ENCODE measurements at regions not wholly inside any gene's neighbourhood (a gene's known extent, or its start where the extent isn't known, plus 50 kb on each side); places are given as distances from the start of the nearest gene placed in this dataset.

DNA sequence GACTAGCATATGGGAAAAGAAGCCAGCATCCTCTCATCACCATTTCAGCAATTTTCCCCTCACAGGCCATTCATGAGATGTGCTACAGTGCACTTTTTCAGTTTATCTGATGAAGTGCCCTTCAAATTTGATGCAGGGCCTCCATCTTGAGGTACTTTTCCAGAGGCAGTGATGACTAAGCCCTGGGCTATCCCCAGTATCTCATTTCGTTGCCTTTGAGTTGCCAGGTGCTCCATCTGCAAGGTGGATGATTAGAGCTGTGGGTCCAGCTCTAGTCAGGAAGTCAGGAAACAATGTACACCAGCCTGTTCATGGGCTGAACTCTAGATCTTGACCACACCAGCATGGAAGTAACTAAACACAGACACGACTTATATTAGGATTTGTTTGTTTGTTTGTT lies 425.2 kb downstream of the METTL4 start:
- Mint-ChIP-seq H3K4me3 (ENCODE audit: unreplicated experiment) (no peak overlapping the region), H3K4me1 (ENCODE audit: low read depth, unreplicated experiment) (no peaks in the 10 kb centered on the region), H3K9me3 (ENCODE audit: unreplicated experiment) (no peaks in the 10 kb centered on the region), H3K27me3 (ENCODE audit: insufficient read depth, unreplicated experiment) (no peaks in the 10 kb centered on the region), H3K36me3 (ENCODE audit: insufficient read depth, unreplicated experiment) (no peaks in the 10 kb centered on the region), H3K27ac (ENCODE audit: unreplicated experiment) (no peak overlapping the region)
- H3K36me3 ChIP-seq (ENCODE audit: control insufficient read depth, insufficient read depth, low read length) = no peaks in the 10 kb centered on the region
- H3K27me3 ChIP-seq (replicated peaks; ENCODE audit: control insufficient read depth, insufficient read depth, low read length) = no peaks in the 10 kb centered on the region
- intact Hi-C loops (cut with micrococcal nuclease; ENCODE audit: unreplicated experiment) = no loop called here
- ChIA-PET POLR2A (no interaction called here), CTCF (no interaction called here)
- no peak for DNase-seq
- TF ChIP-seq, protein P1, sequence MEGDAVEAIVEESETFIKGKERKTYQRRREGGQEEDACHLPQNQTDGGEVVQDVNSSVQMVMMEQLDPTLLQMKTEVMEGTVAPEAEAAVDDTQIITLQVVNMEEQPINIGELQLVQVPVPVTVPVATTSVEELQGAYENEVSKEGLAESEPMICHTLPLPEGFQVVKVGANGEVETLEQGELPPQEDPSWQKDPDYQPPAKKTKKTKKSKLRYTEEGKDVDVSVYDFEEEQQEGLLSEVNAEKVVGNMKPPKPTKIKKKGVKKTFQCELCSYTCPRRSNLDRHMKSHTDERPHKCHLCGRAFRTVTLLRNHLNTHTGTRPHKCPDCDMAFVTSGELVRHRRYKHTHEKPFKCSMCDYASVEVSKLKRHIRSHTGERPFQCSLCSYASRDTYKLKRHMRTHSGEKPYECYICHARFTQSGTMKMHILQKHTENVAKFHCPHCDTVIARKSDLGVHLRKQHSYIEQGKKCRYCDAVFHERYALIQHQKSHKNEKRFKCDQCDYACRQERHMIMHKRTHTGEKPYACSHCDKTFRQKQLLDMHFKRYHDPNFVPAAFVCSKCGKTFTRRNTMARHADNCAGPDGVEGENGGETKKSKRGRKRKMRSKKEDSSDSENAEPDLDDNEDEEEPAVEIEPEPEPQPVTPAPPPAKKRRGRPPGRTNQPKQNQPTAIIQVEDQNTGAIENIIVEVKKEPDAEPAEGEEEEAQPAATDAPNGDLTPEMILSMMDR (IDR thresholded peaks at IDR 0.05; ENCODE audit: insufficient read depth in 1 of 2, low read depth in 1 of 2, low read length in 1 of 2, severe bottlenecking in 1 of 2, unreplicated experiment in 1 of 2) = no peak
- H3K4me3 ChIP-seq (ENCODE audit: low read depth, low read length) = no peak overlapping the region
- BruUV-seq (replicated peaks) = no TSS peak
- no peaks in the 10 kb centered on the region for H3K4me1 ChIP-seq
- H3K9me3 ChIP-seq = no peaks in the 10 kb centered on the region

GRCh38 chr18:2146754-2147153 lies 424.6 kb downstream of the METTL4 start:
- Histone ChIP-seq H3K36me3 (ENCODE audit: control insufficient read depth, insufficient read depth, low read length) (no peaks in the 10 kb centered on the region), H3K4me3 (ENCODE audit: low read depth, low read length) (no peak overlapping the region), H3K27me3 (replicated peaks; ENCODE audit: control insufficient read depth, insufficient read depth, low read length) (no peaks in the 10 kb centered on the region), H3K4me1 (no peaks in the 10 kb centered on the region), H3K9me3 (no peaks in the 10 kb centered on the region)
- intact Hi-C loops (cut with micrococcal nuclease; ENCODE audit: unreplicated experiment) = no loop called here
- Mint-ChIP-seq H3K27ac (ENCODE audit: unreplicated experiment) (no peak overlapping the region), H3K27me3 (ENCODE audit: insufficient read depth, unreplicated experiment) (no peaks in the 10 kb centered on the region), H3K9me3 (ENCODE audit: unreplicated experiment) (no peaks in the 10 kb centered on the region), H3K36me3 (ENCODE audit: insufficient read depth, unreplicated experiment) (no peaks in the 10 kb centered on the region), H3K4me3 (ENCODE audit: unreplicated experiment) (no peak overlapping the region), H3K4me1 (ENCODE audit: low read depth, unreplicated experiment) (no peaks in the 10 kb centered on the region)
- CTCF ChIA-PET = no interaction called here
- no peak for DNase-seq
- BruUV-seq (replicated peaks) = no TSS peak
- TF ChIP-seq, protein P1 (IDR thresholded peaks at IDR 0.05; ENCODE audit: insufficient read depth in 1 of 2, low read depth in 1 of 2, low read length in 1 of 2, severe bottlenecking in 1 of 2, unreplicated experiment in 1 of 2) = no peak
- POLR2A ChIA-PET = no interaction called here

DNA sequence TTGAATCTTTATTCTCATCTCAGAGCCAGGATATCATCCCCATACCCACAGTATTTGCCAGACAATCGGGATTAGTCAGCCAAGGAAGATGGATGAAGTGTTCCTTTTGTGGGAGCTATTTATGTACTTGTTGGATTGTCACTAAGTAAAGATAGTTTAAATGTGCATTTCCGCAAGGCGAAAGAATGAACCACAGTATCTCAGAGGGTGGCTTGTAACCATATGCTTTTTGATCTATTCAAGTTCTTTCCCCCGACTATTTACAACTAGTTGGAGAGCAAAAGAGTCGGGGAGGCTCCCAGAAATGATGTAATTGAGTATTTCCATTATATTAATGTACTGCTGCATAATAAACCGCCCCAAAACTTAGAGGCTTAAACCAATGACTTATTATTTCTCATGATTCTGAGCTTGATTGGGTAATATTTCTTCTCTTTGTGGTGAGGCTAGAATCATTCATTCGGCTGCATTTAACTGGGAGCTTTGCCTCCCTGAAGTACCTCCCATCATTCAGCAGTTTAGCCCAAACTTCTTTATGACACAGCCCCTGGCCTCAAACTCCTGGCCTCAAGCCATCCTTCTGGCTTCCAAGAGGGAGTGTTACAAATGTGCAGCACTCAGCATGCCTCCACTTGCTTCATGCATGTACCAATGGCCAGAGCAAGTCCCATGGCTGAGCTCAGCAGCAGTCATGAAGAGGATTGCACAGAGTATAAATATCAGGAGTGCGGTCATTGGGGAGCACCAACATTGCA lies 423.7 kb downstream of the METTL4 start:
- no peaks in the 10 kb centered on the region for H3K9me3 ChIP-seq
- Mint-ChIP-seq H3K27me3 (ENCODE audit: insufficient read depth, unreplicated experiment) (no peaks in the 10 kb centered on the region), H3K4me3 (ENCODE audit: unreplicated experiment) (no peak overlapping the region), H3K9me3 (ENCODE audit: unreplicated experiment) (no peaks in the 10 kb centered on the region), H3K36me3 (ENCODE audit: insufficient read depth, unreplicated experiment) (no peaks in the 10 kb centered on the region), H3K27ac (ENCODE audit: unreplicated experiment) (no peak overlapping the region), H3K4me1 (ENCODE audit: low read depth, unreplicated experiment) (no peaks in the 10 kb centered on the region)
- intact Hi-C loops (cut with micrococcal nuclease; ENCODE audit: unreplicated experiment) = no loop called here
- no peaks in the 10 kb centered on the region for H3K4me1 ChIP-seq
- BruUV-seq (replicated peaks) = no TSS peak
- ChIA-PET CTCF (no interaction called here), POLR2A (no interaction called here)
- no peak for DNase-seq
- no peak overlapping the region for H3K4me3 ChIP-seq (ENCODE audit: low read depth, low read length)
- no peaks in the 10 kb centered on the region for H3K27me3 ChIP-seq (replicated peaks; ENCODE audit: control insufficient read depth, insufficient read depth, low read length)
- H3K36me3 ChIP-seq (ENCODE audit: control insufficient read depth, insufficient read depth, low read length) = no peaks in the 10 kb centered on the region
- TF ChIP-seq, protein P1 (IDR thresholded peaks at IDR 0.05; ENCODE audit: insufficient read depth in 1 of 2, low read depth in 1 of 2, low read length in 1 of 2, severe bottlenecking in 1 of 2, unreplicated experiment in 1 of 2) = no peak

Measured in Caco-2 (cell line).